Neural cell (in vitro differentiated cells): ENCODE measurements at regions not wholly inside any gene's neighbourhood (a gene's known extent, or its start where the extent isn't known, plus 50 kb on each side); places are given as distances from the start of the nearest gene placed in this dataset.

Experiments
- TF ChIP-seq, protein P1 (sequence below): fragments of 450-650 bp; IDR thresholded peaks from 2 replicates; pipeline ENCODE4 v1.5.1; 2014; ENCODE audit warnings: antibody characterized with exemption, mild to moderate bottlenecking, moderate library complexity; ENCODE audit not compliant: poor library complexity, severe bottlenecking
- TF ChIP-seq, protein P2 (sequence below): IDR thresholded peaks from 2 replicates; pipeline ENCODE4 v1.6.1; 2012; ENCODE audit warnings: borderline replicate concordance

DNA sequence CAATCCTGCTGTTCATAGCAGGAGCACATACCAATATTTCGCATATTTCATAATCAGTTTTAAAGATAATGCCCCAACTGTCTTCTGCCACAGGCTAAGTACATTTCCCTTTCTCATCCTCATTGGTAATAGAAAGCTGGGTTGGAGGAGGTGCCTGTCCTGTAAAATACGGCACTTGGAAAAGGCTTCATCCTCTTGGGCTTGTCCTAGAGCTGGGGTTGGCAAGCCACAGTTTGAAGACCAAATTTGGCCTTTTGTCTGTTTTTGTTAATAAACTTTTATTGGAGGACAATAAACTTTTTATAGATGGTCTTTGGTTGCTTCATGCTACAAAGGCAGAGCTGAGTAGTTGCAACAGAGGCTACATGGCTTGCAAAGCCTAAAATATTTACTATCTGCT lies 997.8 kb upstream of the CDH18 start:
- TF ChIP-seq, protein P1, sequence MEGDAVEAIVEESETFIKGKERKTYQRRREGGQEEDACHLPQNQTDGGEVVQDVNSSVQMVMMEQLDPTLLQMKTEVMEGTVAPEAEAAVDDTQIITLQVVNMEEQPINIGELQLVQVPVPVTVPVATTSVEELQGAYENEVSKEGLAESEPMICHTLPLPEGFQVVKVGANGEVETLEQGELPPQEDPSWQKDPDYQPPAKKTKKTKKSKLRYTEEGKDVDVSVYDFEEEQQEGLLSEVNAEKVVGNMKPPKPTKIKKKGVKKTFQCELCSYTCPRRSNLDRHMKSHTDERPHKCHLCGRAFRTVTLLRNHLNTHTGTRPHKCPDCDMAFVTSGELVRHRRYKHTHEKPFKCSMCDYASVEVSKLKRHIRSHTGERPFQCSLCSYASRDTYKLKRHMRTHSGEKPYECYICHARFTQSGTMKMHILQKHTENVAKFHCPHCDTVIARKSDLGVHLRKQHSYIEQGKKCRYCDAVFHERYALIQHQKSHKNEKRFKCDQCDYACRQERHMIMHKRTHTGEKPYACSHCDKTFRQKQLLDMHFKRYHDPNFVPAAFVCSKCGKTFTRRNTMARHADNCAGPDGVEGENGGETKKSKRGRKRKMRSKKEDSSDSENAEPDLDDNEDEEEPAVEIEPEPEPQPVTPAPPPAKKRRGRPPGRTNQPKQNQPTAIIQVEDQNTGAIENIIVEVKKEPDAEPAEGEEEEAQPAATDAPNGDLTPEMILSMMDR = no peak
- TF ChIP-seq, protein P2, sequence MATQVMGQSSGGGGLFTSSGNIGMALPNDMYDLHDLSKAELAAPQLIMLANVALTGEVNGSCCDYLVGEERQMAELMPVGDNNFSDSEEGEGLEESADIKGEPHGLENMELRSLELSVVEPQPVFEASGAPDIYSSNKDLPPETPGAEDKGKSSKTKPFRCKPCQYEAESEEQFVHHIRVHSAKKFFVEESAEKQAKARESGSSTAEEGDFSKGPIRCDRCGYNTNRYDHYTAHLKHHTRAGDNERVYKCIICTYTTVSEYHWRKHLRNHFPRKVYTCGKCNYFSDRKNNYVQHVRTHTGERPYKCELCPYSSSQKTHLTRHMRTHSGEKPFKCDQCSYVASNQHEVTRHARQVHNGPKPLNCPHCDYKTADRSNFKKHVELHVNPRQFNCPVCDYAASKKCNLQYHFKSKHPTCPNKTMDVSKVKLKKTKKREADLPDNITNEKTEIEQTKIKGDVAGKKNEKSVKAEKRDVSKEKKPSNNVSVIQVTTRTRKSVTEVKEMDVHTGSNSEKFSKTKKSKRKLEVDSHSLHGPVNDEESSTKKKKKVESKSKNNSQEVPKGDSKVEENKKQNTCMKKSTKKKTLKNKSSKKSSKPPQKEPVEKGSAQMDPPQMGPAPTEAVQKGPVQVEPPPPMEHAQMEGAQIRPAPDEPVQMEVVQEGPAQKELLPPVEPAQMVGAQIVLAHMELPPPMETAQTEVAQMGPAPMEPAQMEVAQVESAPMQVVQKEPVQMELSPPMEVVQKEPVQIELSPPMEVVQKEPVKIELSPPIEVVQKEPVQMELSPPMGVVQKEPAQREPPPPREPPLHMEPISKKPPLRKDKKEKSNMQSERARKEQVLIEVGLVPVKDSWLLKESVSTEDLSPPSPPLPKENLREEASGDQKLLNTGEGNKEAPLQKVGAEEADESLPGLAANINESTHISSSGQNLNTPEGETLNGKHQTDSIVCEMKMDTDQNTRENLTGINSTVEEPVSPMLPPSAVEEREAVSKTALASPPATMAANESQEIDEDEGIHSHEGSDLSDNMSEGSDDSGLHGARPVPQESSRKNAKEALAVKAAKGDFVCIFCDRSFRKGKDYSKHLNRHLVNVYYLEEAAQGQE = no peak
